GM06990 (cell line): ENCODE measurements at regions not wholly inside any gene's neighbourhood (a gene's known extent, or its start where the extent isn't known, plus 50 kb on each side); places are given as distances from the start of the nearest gene placed in this dataset.

ENCODE experiments used
- DNase-seq: peaks from one replicate; pipeline ENCODE4 v3.0.0-alpha.2; 2011; ENCODE audit not compliant: insufficient read length; ENCODE audit errors: extremely low read depth
- H3K27me3 ChIP-seq: replicated peaks from 2 replicates; pipeline ENCODE4 v1.6.0; 2011; ENCODE audit warnings: low read length; ENCODE audit not compliant: control insufficient read depth, insufficient read depth
- H3K36me3 ChIP-seq: 2 replicates; pipeline ENCODE4 v1.5.1; 2011; ENCODE audit warnings: low read length; ENCODE audit not compliant: control insufficient read depth, insufficient read depth
- H3K4me3 ChIP-seq: replicated peaks from 2 replicates; pipeline ENCODE4 v1.5.1; 2011; ENCODE audit warnings: low read depth, mild to moderate bottlenecking, control low read depth, low read length
- CTCF ChIP-seq: IDR thresholded peaks from 2 replicates; pipeline ENCODE4 v1.5.1; 2011; ENCODE audit warnings: low read length, control low read depth, mild to moderate bottlenecking, inconsistent platforms; ENCODE audit not compliant: insufficient read depth, poor library complexity, severe bottlenecking

- no peak for DNase-seq
- Histone ChIP-seq H3K4me3 (no peak overlapping the region), H3K27me3 (no peaks in the 10 kb centered on the region), H3K36me3 (no peaks in the 10 kb centered on the region)
- TF ChIP-seq CTCF: no peak
These were observed 59.4 kb upstream of the ZNF536 start for GRCh38 chr19:30312582-30313352.

- no peak for TF ChIP-seq CTCF
- DNase-seq: no peak
- Histone ChIP-seq H3K27me3 (no peaks in the 10 kb centered on the region), H3K36me3 (no peaks in the 10 kb centered on the region), H3K4me3 (no peak overlapping the region)
These were observed 58.8 kb upstream of the ZNF536 start for GRCh38 chr19:30313353-30313750.

- no peaks in the 10 kb centered on the region for H3K27me3 ChIP-seq
- no peaks in the 10 kb centered on the region for H3K36me3 ChIP-seq
- TF ChIP-seq CTCF: no peak
- no peak for DNase-seq
- H3K4me3 ChIP-seq: no peak overlapping the region
These were observed 58.0 kb upstream of the ZNF536 start for GRCh38 chr19:30314056-30314804.

GRCh38 chr19:30314805-30315155 is 57.4 kb upstream of the ZNF536 start:
- Histone ChIP-seq H3K36me3 (no peaks in the 10 kb centered on the region), H3K4me3 (no peak overlapping the region), H3K27me3 (no peaks in the 10 kb centered on the region)
- no peak for TF ChIP-seq CTCF
- no peak for DNase-seq

- Histone ChIP-seq H3K36me3 (no peaks in the 10 kb centered on the region), H3K27me3 (no peaks in the 10 kb centered on the region), H3K4me3 (no peak overlapping the region)
- DNase-seq: no peak
- TF ChIP-seq CTCF: no peak
These were observed 57.0 kb upstream of the ZNF536 start for GRCh38 chr19:30315159-30315558.
